Activated CD8-positive, alpha-beta memory T cell treated with anti-CD3 and anti-CD28 coated beads for 4 hours (primary cell): ENCODE measurements at regions not wholly inside any gene's neighbourhood (a gene's known extent, or its start where the extent isn't known, plus 50 kb on each side); places are given as distances from the start of the nearest gene placed in this dataset.

Experiments
- DNase-seq, 2 donors: peaks; one replicate each; pipeline ENCODE4 v3.0.0-alpha.2; 2020; ENCODE audit warnings: low read depth in 2 of 2

DNA sequence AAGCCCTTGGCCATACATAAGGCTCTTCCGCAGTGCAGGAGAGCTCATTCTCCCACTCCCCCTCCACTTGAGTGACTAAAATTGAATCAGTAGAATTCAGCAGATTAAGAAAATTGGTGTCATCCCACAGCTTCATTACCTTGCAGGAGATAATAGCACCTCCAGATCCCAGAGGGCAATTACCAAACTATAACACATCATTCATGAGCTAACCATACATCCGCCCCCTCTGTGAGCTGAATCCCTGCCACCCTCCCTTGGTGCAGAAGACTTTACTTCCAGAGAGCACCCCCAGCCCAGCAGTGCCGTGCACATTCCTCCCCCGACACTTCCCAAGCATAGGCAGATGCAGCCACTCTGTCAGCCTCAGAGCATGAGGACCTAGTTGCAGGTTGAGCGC is 496.5 kb upstream of the B3GAT1 start:
- DNase-seq, result no peak

DNA sequence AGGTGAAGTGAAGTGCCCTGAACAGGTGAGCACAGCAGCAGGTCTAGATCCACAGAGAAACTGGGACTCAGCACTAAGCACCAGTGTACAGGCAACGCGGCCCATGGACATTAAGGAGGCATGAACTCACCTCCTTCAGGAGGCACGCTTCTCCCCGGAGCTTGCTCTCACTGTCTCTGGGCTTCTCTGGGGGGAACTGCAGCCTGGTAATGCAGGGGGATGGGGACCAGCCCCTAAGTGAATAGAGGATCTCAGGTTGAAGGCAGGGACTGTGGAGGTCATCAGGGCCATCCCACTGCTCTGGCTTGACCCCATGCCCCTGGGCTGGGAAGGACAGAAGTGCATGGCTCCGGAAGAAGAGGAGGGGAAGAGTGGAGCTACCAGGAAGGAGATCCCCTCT is 495.6 kb upstream of the B3GAT1 start:
- no peak for DNase-seq

DNA sequence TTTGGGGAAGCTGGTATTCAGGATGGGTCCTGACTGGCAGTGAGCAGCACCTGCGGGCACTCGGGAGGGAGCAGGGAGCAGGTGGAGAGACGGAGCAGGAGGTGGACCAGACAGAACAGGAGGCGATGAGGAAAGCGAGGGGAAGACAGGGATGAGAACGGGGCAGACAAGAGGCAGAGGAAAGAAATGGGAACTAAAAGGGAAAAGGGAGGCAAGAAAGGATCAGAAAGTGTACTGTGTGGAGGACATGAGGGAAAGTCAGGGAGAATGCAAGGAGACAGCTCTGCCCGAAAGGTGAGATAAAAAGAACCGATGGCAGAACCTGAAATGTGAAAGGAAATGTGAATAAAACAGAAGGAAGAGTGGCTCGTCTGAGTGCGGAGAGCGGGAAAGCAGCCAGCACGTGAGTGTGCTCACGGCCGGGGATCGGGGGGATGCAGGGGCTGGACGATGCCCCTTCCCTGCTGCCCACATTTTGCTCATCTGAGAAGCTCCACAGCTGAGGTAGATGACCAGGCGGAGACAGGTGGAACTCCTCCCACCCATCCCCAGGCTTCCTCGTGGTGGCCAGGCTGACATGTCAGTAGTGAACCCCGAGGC is 494.4 kb upstream of the B3GAT1 start:
- no peak for DNase-seq

DNA sequence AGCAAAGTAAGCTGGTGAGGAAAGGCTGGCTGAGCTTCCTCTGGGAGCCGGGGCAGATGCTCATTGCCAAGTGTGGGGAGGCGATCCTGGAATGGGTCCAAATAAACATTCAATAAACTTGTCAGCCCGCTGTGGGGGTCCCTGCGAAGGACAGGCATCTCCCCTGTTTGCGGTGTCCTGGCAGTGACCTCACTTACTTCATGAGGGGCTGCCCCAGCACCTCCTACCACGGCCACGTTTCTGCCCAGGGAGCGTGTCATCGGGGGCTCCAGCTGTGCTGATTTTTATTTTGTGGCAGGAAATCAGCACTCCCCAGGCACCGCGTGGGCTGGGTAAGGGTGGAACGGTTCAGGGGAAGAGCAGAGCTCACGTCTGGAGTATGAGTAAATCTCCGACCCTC is 493.9 kb upstream of the B3GAT1 start:
- no peak for DNase-seq

DNA sequence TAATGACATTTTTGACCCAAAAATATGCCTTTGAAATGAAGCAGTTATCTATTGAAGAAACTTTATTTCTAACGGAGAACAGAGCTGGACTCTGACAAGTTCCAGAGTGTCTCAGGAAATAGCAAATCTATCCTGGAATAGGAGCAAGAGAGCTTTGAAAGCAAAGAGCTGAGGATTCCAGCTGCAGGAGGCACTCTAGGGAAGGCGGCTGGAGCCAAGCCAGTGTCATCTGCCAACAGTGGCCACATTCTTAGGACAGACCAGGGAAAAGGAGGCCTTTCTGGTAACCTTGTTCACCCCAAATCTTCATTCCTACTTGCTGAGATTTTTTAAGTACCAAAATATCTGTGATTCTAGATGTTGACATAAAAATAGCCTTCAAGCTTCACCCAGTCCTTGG is 493.5 kb upstream of the B3GAT1 start:
- DNase-seq, result no peak

DNA sequence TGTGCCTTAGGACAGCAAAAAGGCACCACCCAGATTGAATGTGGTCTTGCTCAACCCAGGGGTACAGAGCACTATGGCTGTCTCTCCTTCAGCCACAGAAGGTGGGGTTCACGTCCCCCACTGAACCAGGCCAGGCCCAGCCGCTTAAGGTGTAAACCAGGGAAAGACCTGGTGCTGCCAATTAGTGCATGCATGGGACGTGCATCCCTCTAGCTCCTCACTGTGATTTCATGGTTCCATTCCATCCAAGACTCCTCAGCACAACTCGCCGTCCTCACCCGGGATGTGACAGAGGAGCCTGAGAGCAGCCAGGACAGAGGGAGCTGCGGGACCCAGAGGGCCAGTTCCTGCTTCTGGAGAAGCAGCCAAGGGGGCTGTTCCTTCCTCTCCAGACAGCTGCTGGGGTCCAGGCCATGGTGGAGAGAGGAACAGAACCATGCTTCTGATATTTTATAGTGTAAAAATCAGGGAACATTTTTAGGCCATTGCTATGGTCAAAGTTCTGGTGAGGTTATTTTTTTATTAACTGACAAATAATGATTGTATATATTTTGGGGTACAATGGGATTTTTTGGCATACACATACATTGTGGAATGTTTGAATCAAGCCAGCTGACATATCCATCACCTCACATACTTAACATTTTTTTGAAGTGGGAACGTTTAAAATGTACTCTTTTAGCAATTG is 492.2 kb upstream of the B3GAT1 start:
- DNase-seq, result no peak

DNA sequence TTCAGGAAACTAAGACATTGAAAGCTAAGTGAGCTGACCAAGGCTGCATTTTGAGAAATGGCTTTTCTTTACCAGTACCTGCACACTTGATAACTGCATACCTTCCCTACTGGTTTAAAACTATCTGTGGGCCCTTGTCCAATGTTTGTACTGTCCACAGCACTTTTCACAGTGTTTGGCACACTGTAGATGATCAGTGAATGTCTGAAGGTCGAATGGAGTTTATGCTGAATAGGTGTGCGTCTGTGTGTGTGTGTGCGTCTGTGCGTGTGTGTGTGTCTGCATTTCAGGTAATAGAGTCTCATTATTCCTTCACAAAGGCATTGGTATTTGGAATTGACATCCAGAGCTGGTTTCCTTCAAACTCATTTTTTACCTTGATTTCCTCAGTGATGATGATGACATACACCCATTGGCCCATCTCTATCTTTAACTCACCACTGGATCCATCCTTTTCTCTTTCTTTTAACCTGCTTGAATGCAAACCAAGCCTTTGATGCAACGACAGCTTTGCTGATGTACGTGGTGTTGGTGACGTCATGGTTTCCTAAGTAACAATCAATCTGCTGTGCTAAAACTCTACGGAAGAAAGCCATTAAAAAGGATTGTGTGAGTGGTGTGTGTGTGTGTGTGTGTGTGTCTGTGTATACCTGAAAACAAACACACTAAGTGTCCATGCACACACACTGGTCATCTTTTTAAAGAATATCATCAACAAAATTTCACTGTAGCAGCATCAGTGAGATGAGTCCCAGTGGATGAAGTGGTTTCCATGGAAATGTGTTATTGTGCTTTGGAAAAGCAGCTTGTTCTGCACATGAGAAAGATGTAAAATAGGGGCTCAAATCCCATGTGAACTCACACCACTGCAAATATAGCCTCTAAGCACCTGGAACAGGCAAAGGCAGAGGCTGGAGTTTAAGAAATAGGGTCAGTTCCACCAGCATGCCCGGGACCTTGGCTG is 490.2 kb upstream of the B3GAT1 start:
- DNase-seq, result no peak

DNA sequence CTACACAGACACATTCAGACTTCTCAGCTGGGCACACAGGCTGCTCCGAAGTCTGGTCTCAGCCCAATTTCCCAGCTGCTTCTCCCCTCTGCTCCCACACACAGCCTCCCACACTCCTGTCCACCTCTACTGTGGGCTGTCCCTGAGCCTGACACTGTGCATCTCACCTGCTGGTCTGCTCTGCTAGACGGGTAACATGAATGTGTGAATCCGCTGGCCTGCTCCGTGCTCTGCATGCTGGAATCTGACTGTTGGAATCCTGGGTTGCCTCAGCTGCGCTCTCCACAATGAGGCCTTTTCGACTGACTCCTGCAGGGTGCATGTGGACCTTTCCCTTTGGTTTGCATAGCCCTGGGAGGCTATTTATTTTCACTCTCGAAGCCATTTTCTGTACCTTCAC is 489.5 kb upstream of the B3GAT1 start:
- DNase-seq, result no peak

DNA sequence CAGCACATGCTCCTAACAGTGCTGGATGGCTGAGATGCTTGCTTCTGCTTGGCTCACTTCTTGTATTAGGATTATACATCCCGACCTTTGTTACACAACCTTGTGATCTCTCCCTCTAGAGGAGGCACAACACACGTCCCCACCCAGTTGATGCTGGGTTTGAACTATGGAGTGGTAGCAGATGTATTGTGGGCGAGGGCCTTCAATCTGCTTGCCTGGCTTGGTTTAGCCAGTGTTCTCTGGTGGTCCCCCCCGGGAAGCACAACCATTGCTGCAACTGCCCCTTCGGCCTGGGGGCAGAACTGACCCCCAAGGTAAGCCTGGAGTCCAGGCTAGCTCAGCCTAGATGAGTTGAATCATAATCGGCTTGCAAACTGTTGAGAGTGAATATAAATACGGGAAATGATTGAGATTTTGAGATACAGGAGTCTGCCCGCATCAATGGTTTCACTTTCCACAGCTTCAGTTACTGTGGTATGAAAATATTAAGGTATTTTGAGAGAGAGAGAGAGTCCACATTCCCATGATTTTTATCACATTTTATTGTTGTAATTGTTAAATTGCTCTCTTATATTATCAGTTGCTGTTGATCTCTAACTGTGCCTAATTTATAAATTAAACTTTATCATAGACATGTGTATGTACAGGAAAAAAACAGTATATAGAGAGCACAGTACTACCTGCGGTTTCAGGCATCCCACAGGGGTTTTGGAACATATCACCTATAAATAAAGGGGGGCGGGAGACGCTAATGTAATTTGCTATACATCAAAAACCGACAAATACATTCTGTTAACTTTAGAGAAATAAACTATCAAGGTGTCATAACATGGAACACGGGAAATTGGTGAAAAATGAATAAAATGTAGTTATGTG is 482.0 kb upstream of the B3GAT1 start:
- no peak for DNase-seq

DNA sequence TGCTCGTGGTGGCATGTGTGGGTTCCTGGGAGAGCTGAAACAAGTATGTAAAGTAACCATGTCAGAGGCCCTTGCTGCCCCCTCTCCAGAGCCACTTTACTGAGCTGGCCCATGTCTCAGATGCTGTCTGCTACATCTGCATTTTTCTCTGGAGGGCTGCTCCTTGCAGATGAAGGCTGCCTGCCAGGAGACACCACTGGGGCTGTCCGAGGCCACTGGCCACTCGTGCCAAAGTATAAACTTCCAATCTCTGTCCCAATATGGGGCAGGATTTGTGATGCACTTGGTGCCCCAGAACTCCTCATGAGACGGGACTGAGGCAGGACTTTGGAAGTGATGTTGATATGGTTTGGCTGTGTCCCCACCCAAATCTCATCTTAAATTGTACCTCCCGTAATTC is 478.4 kb upstream of the B3GAT1 start:
- no peak for DNase-seq

DNA sequence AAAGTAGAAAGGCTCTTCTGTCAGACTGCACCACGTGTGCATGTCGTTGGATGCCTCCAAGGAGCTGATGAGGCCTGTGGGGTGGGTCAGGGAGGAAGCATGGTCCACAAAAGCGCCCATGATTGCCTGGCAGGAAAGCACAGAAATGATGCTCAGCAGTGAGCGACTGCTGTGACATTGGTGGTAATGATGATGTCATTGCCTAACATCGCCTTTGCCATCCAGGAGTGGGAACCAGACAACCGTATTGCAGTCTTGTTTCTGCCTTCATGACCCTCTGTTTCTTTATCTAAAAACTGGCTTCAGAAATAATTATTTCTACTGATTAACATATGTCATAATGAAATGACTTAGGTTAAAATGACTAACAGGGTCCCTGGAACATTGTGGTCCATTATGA is 477.8 kb upstream of the B3GAT1 start:
- DNase-seq, result no peak

DNA sequence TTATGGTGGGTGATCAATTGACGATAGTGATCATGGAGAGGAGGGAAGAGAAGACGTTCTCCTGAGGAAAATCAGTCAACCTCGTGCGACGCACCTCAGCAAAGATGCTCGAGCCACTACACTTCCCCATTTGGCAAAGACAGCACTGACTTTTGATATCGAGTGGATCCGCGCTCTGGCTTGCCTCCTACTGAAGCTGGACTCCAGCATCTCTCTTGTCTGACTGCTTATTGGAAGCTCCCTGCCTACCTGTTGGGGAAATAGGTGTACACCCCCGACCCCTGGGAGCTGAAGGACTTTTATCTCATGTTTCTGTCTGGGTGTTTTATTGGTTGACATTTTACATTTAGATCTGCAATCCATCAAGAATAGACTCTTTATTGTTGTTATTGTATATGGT is 476.8 kb upstream of the B3GAT1 start:
- no peak for DNase-seq

DNA sequence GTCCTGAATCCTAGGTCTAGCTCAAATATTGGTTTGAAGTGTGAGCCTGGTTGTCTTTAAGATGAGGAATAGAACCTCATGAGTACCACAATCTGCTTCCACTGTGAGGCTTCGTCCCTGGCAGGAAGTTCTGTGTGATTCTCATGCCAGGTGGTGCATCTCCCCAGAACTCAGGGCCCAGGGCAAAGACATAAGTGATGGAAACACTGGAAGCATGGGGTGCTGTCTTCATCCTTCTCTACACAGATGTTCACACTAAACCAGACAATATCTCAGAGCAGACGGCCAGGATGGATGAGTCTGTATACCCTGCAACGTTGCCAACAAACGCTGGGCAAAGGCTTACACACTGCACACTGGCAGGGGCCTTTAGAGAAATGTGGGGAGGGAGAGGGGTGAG is 475.9 kb upstream of the B3GAT1 start:
- DNase-seq, result no peak

DNA sequence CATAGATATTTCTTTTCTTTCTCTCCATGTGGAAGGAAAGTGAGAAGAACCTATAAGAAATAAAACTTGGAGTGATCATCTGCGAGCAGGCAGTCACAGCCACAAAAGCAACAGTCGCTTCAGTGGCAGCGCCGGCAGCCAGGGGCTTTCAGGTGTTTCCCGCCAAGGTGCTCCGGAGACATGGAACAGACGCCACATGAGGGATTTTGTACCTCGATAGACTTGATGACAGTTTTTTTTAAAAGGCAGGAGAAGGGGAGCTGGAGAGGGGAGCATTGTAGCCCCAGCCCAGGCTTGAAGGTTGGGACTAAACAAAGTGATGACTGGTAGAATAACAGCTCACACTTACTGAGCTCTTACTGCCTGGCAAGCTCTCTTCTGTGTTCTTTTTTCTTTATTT is 471.4 kb upstream of the B3GAT1 start:
- no peak for DNase-seq

DNA sequence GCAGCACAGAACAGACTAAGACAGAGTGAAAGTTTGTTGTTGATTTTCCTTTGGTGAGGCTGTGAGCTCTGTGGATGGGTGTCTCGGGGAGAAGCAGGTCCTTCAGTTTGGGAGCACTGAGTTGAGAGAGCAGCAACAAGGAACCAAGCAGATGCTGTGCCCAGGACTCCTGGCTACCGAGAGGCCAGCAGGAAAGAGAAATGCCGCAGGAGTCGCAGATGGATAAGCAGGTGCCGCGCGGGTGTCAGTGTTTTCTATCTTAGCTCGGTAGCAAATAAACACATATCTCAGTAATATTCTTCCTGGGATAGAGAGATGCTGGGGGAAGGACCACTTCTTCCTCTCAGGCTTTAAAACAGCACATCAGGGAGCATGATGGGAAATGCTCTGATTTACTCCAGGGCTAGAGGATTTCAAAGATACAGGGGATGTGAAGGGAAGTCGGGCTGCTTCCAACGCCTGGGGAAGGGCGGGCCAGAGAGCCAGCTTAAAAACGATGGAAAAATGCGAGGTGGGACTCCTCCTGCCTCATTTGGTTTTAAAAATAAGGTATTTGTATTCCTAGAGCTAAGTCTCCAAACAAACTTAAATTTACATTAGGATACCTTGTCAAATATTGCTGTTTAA is 470.7 kb upstream of the B3GAT1 start:
- DNase-seq, result no peak

DNA sequence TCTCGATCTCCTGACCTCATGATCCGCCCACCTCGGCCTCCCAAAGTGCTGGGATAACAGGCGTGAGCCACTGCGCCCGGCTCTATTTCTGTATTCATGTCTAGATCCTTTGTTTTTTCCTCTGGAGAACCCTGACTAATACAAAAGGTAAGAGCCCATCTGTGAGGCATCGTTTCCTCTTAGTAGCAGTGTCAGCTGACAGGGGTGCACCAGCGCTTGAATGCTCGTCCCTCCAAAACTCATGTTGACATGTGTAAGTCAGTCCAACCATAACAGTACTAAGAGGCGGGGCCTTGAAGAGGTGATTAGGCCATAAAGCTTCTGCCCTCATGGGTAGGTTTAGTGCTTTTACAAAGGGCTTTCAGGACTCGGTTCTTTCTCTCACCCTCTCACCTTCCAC is 470.1 kb upstream of the B3GAT1 start:
- DNase-seq, result no peak

DNA sequence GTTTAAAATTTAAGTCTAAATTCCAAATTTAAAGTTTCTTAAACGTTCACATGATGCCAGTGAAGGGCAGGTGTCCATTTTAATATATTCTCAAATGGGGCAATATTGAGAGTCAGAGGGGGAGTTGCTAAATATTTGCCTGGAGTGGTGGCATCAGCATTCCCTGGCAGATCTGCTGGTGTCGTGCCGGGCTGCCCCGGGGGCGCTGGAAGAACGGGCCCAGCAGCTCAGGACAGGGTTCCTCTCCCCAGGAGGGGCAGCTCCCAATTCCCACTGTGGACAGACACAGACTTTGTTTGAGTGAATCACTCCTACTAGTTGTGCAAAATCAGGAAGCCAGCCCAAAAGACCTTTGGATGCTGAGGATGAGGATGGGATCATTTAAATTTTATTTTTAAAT is 468.7 kb upstream of the B3GAT1 start:
- no peak for DNase-seq

DNA sequence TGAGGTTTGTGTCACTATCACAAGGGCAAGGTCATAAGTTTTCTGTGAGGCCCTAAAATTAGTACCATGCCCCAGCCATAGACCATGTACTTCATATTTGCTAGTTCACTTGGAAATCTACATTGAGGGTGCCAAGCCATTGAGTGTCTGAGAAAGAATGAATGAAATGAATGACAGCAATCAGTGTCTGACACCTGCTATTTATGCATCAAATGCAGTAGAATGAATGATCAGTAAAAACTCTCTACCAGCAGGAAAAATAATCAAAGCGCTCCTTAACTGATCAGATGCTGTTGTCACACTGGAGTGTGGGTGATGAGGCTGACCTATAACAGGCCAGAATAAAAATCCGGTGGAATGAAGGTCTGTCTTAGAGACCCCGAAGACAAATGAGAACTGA is 467.9 kb upstream of the B3GAT1 start:
- DNase-seq, result no peak

DNA sequence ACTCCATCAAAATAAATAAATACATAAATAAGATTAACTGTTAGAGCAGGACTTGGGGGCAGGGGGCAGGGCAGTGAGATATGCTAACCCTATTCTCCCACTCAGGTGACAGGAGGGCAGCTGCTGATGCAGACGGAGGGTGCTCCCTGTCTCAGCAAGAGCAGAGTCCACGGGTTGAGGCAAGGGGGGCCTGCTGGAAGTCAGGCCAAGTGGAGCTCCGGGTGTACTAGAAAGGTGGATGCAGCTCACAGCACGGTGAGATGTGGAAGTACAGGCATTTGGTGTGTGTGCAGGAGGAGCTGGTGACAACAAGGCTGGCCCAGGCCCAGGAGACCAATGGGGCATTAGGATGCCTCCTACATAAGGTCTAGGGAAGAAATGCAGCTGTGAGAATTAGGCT is 467.3 kb upstream of the B3GAT1 start:
- no peak for DNase-seq

DNA sequence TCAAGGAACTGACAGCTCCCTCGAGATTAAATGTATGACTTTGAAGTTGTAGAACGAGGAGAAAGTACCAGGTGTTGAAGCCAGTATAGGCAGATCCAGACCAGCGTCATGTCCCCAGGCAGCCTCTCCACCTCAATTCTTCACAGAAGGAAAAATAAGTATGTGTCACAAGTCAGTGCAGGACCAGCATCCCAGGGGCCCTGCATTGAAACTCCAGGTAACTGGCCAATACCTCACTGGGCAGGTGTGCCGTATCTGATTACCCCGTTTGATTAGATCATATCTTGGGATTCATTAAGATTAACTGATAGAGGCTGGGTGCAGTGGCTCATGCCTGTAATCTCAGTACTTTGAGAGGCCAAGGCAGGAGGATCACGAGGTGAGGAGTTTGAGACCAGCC is 466.7 kb upstream of the B3GAT1 start:
- DNase-seq, result no peak

DNA sequence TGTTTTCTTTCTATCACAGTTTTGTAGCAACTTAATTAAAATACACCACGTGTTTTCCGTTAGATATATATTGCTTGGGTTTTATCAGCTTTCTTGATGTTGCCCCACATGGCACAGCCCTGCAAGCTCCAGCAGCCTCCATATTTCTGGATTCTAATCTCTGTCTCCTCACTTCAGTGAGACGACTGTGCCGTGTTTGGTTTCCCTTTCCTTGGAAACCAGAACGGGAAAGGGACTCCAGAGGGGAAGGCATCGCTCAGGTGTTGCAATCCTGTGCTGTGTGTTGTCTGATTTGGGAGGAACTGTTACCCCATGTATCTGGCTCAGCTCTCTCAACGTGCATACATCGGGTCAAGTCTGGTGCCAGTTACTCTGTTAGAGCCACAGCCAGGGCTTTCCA is 464.2 kb upstream of the B3GAT1 start:
- DNase-seq, result no peak
